K562 (cell line): ENCODE measurements at regions not wholly inside any gene's neighbourhood (a gene's known extent, or its start where the extent isn't known, plus 50 kb on each side); places are given as distances from the start of the nearest gene placed in this dataset.

Experiments
- ATAC-seq: fragments of 200-7000 bp; cut with Tn5 transposase; 3 replicates; pipeline ENCODE4 v1.9.1; 2020; ENCODE audit warnings: moderate library complexity
- BruUV-seq: library from RNA; stranded (reverse); fragments of 400-500 nt; replicated peaks from 2 replicates; lab custom pipeline; 2021; lab: Mats Ljungman, UMichigan
- CTCF ChIA-PET: fragments of 300-600 bp; formaldehyde crosslinking; extraction: SDS; loops from one replicate; lab custom pipeline; 2021; ENCODE audit warnings: low intra/inter-chr PET ratio; lab: Yijun Ruan, JAX
- POLR2A ChIA-PET: fragments of 300-600, 350-650 bp; sonication (Branson Sonifier 250); formaldehyde crosslinking; extraction: SDS; loops from one replicate; lab custom pipeline; 2021; ENCODE audit warnings: antibody characterized with exemption, inconsistent platforms; lab: Yijun Ruan, JAX
- DNase-seq, 4 experiments: peaks; one replicate each; pipeline versions ENCODE4 v3.0.0 to v3.0.0-alpha.2; 2011 to 2018; ENCODE audit warnings: low spot score in 3 of 4, mixed read lengths in 3 of 4; ENCODE audit errors: extremely low read depth in 1 of 4
- FAIRE-seq: peaks from 2 replicates; lab custom pipeline; 2011; peaks lifted over from hg19 to GRCh38; lab: Jason Lieb, UNC
- H2AFZ ChIP-seq: 2 replicates; pipeline ENCODE4 v1.6.0; 2011; ENCODE audit warnings: low read depth, low read length, control low read depth, inconsistent platforms
- H3K27ac ChIP-seq: fragments of 200-600 bp; 3 replicates; pipeline ENCODE4 v1.8.0; 2011; ENCODE audit warnings: low read depth, mild to moderate bottlenecking, control low read depth, inconsistent platforms, low read length, moderate library complexity, mixed read lengths; ENCODE audit errors: extremely low read depth
- H3K27me3 ChIP-seq, 2 experiments: fragments of 300-600 bp in 1 of 2; 2 replicates in 1 of 2; 3 replicates in 1 of 2; pipeline versions ENCODE4 v1.6.0 to v1.8.0; 2011; ENCODE audit warnings: inconsistent platforms in 2 of 2, low read length in 2 of 2, mild to moderate bottlenecking in 1 of 2, mixed read lengths in 1 of 2, moderate library complexity in 1 of 2; ENCODE audit not compliant: control insufficient read depth in 2 of 2, insufficient read depth in 2 of 2
- H3K36me3 ChIP-seq: fragments of 300-600 bp; 3 replicates; pipeline ENCODE4 v1.8.0; 2011; ENCODE audit warnings: mild to moderate bottlenecking, low read length, inconsistent platforms; ENCODE audit not compliant: control insufficient read depth, insufficient read depth
- H3K4me1 ChIP-seq, 2 experiments: fragments of 200-600 bp in 1 of 2; replicated peaks in 1 of 2; 2 replicates in 1 of 2; 3 replicates in 1 of 2; pipeline versions ENCODE4 v1.5.1 to v1.8.0; 2011; ENCODE audit warnings: inconsistent platforms in 2 of 2, low read length in 2 of 2, mild to moderate bottlenecking in 1 of 2, mixed read lengths in 1 of 2, moderate library complexity in 1 of 2; ENCODE audit not compliant: control insufficient read depth in 2 of 2, insufficient read depth in 2 of 2
- H3K4me2 ChIP-seq: 2 replicates; pipeline ENCODE4 v1.6.1; 2011; ENCODE audit warnings: low read length, control low read depth, inconsistent platforms, mixed read lengths; ENCODE audit not compliant: insufficient read depth
- H3K4me3 ChIP-seq: fragments of 200-600 bp; sonication (generic), shearing (Covaris generic); 2 replicates; pipeline ENCODE4 v1.5.1; 2016; ENCODE audit warnings: control low read depth, inconsistent platforms
- H3K79me2 ChIP-seq: fragments of 200-600 bp; 3 replicates; pipeline ENCODE4 v1.8.0; 2011; ENCODE audit warnings: low read length, inconsistent platforms; ENCODE audit not compliant: control insufficient read depth, insufficient read depth
- H3K9ac ChIP-seq, 2 experiments: 2 replicates each; pipeline versions ENCODE4 v1.6.0 to v1.6.1; 2011; ENCODE audit warnings: low read depth in 2 of 2, low read length in 2 of 2, control low read depth in 1 of 2, inconsistent platforms in 1 of 2, mild to moderate bottlenecking in 1 of 2, mixed read lengths in 1 of 2; ENCODE audit not compliant: insufficient read depth in 1 of 2
- H3K9me1 ChIP-seq: one replicate; pipeline ENCODE4 v1.6.0; 2011; ENCODE audit warnings: inconsistent platforms, mild to moderate bottlenecking, low read length, moderate library complexity; ENCODE audit not compliant: control insufficient read depth, insufficient read depth
- H3K9me3 ChIP-seq: replicated peaks from 2 replicates; pipeline ENCODE4 v1.5.1; 2011; ENCODE audit warnings: low read depth, low read length, inconsistent platforms; ENCODE audit not compliant: control insufficient read depth, insufficient read depth
- H4K20me1 ChIP-seq: replicated peaks from 2 replicates; pipeline ENCODE4 v1.6.1; 2011; ENCODE audit warnings: low read length, inconsistent platforms, mixed read lengths; ENCODE audit not compliant: control insufficient read depth, insufficient read depth
- FOS ChIP-seq: IDR thresholded peaks from 3 replicates; pipeline ENCODE4 v1.6.1; 2011; ENCODE audit not compliant: insufficient read length; ENCODE audit errors: extremely low read depth
- GATA2 ChIP-seq: sonication (generic); formaldehyde crosslinking; IDR thresholded peaks from 2 replicates; pipeline ENCODE4 v1.4.0; 2020; ENCODE audit warnings: mild to moderate bottlenecking, missing genetic modification reagents
- HNRNPUL1 ChIP-seq: fragments of 200-400 bp; formaldehyde crosslinking; IDR thresholded peaks from 2 replicates; pipeline ENCODE4 v1.6.1; 2017; ENCODE audit warnings: low read length
- MXI1 ChIP-seq: IDR thresholded peaks from 2 replicates; pipeline ENCODE4 v1.6.1; 2011; ENCODE audit warnings: low read depth, mild to moderate bottlenecking, improper control_type of control experiment, low read length
- NR2C2 ChIP-seq, 2 experiments: fragments of 200-800 bp in 1 of 2; sonication (Bioruptor generic) in 1 of 2; sonication (generic) in 1 of 2; formaldehyde crosslinking in 1 of 2; IDR thresholded peaks; 2 replicates each; pipeline versions ENCODE4 v1.6.1 to v1.8.0; 2016 to 2022; ENCODE audit warnings: mild to moderate bottlenecking in 1 of 2, missing compliant biosample characterization in 1 of 2, missing genetic modification characterization in 1 of 2, missing genetic modification reagents in 1 of 2
- POLR2AphosphoS2 ChIP-seq: IDR thresholded peaks from 2 replicates; pipeline ENCODE4 v1.6.1; 2012; ENCODE audit warnings: low read length, improper control_type of control experiment
- RFX1 ChIP-seq: fragments of 450-650 bp; IDR thresholded peaks from 2 replicates; pipeline ENCODE4 v1.6.1; 2016; ENCODE audit warnings: mild to moderate bottlenecking, moderate library complexity
- WGBS: fragments of 100-300 bp; shearing (Covaris generic); methylation state at CpG from one replicate; pipeline ENCODE4 v1.1.6; 2016; ENCODE audit warnings: low coverage, mixed read lengths; ENCODE audit not compliant: insufficient coverage; ENCODE audit errors: missing lambda C conversion rate; 5-methylcytosine and 5-hydroxymethylcytosine counted together
- in situ Hi-C: fragments of 300-500 bp; cut with MboI; formaldehyde crosslinking; loops from 4 replicates; pipeline ENCODE4 v1.15.0; 2018; ENCODE audit warnings: inconsistent platforms, mixed read lengths
- intact Hi-C: fragments of 100-400 bp; cut with micrococcal nuclease; formaldehyde crosslinking; loops from 2 replicates; pipeline ENCODE4 v1.14.2; 2022
- TF ChIP-seq, protein P1 (sequence below): sonication (generic); formaldehyde crosslinking; IDR thresholded peaks from 2 replicates; pipeline ENCODE4 v1.8.1; 2023; ENCODE audit warnings: mild to moderate bottlenecking, missing genetic modification reagents

DNA sequence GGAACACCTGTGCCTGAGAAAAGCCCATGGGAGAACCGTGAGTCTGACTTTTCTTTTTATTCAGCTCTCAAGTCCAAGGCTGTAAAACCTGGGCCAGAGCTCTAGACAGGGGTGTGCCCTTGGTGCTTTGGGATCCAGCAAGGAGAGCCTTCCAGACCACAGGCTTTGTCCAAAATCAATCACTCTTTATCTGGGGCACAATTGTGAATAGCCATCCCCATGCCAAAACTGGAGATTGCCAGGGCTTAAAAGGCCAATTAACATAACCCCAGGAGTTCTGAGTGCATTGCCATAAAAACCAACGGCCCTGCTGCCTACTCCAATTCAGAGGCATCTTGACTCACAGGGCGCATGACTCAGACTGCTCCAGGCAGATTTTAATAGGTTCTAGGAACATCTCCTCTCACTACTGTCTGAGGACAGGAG, 391.8 kb downstream of the ARHGEF28 start:
- no peak overlapping the region for H3K9ac ChIP-seq
- TF ChIP-seq, protein P1, sequence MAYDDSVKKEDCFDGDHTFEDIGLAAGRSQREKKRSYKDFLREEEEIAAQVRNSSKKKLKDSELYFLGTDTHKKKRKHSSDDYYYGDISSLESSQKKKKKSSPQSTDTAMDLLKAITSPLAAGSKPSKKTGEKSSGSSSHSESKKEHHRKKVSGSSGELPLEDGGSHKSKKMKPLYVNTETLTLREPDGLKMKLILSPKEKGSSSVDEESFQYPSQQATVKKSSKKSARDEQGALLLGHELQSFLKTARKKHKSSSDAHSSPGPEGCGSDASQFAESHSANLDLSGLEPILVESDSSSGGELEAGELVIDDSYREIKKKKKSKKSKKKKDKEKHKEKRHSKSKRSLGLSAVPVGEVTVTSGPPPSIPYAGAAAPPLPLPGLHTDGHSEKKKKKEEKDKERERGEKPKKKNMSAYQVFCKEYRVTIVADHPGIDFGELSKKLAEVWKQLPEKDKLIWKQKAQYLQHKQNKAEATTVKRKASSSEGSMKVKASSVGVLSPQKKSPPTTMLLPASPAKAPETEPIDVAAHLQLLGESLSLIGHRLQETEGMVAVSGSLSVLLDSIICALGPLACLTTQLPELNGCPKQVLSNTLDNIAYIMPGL (CRISPR knock-in tag), result no peak
- no peak for TF ChIP-seq GATA2 (CRISPR knock-in tag)
- in situ Hi-C loops, result no loop called here
- ChIA-PET CTCF (no interaction called here), POLR2A (no interaction called here)
- no peaks in the 10 kb centered on the region for H3K79me2 ChIP-seq
- H3K4me2 ChIP-seq, result no peak overlapping the region
- WGBS, result 0% methylated on average over 3 of the region's 3 CpGs
- no TSS peak for BruUV-seq
- no peak overlapping the region for H3K27ac ChIP-seq
- intact Hi-C loops, result no loop called here
- ATAC-seq, result no peak
- no peak overlapping the region for H3K4me3 ChIP-seq
- H3K27me3 ChIP-seq, result peaks cover 0 to 6% of the 10 kb centered on the region in 2 experiments; a peak in 1 of 5 replicates
- 0 out of 2 replicates have a peak, but pooled peaks cover 3% of the 10 kb centered on the region for H4K20me1 ChIP-seq
- H2AFZ ChIP-seq, result no peak overlapping the region
- H3K9me1 ChIP-seq, result no peaks in the 10 kb centered on the region
- no peak for FAIRE-seq
- DNase-seq, result no peak
- H3K9me3 ChIP-seq, result no peaks in the 10 kb centered on the region
- no peaks in the 10 kb centered on the region for H3K4me1 ChIP-seq
- H3K36me3 ChIP-seq, result no peaks in the 10 kb centered on the region

DNA sequence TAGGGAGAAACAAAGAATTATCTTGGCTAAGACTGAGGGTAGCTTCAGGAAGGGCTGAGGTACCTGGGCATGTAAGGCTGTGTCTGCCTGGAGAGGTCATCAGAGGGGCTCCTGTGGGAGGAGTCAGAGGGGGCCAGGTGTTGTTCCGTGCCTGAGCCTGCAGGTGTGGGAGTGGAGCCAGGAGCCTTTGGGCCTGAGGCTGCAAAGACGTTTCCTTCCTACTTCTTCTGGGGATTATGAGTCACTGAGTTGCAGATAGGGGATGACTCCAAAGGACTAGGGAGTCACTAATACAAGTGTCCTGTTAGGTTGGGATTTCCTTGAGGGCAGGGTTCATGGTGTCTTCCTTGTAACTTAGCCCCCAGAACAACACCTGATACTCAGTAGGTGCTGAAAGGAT, 391.1 kb downstream of the ARHGEF28 start:
- no peak overlapping the region for H3K9ac ChIP-seq
- FAIRE-seq (no peak), ATAC-seq (no peak)

More for the DNA sequence above, 391.1 kb downstream of the ARHGEF28 start:
- Histone ChIP-seq H3K4me1 (no peaks in the 10 kb centered on the region), H2AFZ (no peak overlapping the region), H3K79me2 (no peaks in the 10 kb centered on the region), H3K27me3 (peaks cover 0 to 6% of the 10 kb centered on the region in 2 experiments; a peak in 1 of 5 replicates), H3K27ac (no peak overlapping the region), H3K36me3 (no peaks in the 10 kb centered on the region), H3K9me3 (no peaks in the 10 kb centered on the region), H3K4me2 (no peak overlapping the region), H4K20me1 (0 out of 2 replicates have a peak, but pooled peaks cover 3% of the 10 kb centered on the region), H3K4me3 (no peak overlapping the region), H3K9me1 (no peaks in the 10 kb centered on the region)
- DNase-seq, result no peak
- in situ Hi-C loops (no loop called here), intact Hi-C loops (no loop called here)
- POLR2A ChIA-PET, result no interaction called here
- BruUV-seq, result no TSS peak
- WGBS, result 6% methylated on average over 2 of the region's 2 CpGs
- CTCF ChIA-PET, result no interaction called here
- TF ChIP-seq MXI1 (no peak), POLR2AphosphoS2 (no peak), RFX1 (no peak), NR2C2 (CRISPR knock-in tag; IDR thresholded peaks at IDR 0.05) (no peak), NR2C2 (tag; IDR thresholded peaks at IDR 0.05) (no peak), HNRNPUL1 (no peak), FOS (no peak)
